Upper lobe of left lung (tissue), 4 donors: ENCODE measurements at regions not wholly inside any gene's neighbourhood (a gene's known extent, or its start where the extent isn't known, plus 50 kb on each side); places are given as distances from the start of the nearest gene placed in this dataset.

Experiments used
- CTCF ChIP-seq, 6 experiments: fragments of 450-650 bp in 4 of 6; fragments of 200-600 bp in 2 of 6; sonication (generic) in 2 of 6; IDR thresholded peaks; one replicate each; pipeline ENCODE4 v1.5.1; 2016 to 2019; ENCODE audit warnings: antibody characterized with exemption in 6 of 6
- POLR2A ChIP-seq, 4 donors: fragments of 450-650 bp; IDR thresholded peaks; one replicate each; pipeline ENCODE4 v1.5.1; 2016 to 2017; ENCODE audit warnings: antibody characterized with exemption in 4 of 4, mild to moderate bottlenecking in 2 of 4

DNA sequence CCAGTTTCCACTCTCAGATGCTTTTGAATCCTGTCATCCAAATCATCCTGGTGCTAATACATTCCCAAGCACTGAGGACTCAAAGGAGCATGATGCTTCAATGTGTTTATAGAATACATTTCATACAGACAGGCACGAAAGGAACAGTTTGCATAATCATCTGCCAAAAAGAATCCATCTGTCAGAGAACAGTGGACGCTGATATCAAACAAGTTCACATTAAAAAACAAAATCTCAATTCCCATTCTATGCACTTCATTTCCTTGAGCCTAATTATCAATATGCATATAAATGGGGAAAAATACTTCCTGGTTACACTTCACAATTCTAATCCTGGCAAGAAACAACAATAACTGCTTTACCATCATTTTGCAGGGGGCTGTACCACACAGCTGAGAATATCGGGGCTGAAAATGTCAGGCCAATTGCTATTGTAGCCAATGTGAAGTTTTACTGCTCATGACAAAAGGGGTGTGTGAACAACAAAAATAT lies 125.5 kb upstream of the FAM174A start:
- no peak for TF ChIP-seq CTCF (IDR thresholded peaks at IDR 0.05)
- TF ChIP-seq POLR2A (IDR thresholded peaks at IDR 0.05), result no peak
